ENCODE measurements at regions not wholly inside any gene's neighbourhood (a gene's known extent, or its start where the extent isn't known, plus 50 kb on each side); places are given as distances from the start of the nearest gene placed in this dataset.

DNA sequence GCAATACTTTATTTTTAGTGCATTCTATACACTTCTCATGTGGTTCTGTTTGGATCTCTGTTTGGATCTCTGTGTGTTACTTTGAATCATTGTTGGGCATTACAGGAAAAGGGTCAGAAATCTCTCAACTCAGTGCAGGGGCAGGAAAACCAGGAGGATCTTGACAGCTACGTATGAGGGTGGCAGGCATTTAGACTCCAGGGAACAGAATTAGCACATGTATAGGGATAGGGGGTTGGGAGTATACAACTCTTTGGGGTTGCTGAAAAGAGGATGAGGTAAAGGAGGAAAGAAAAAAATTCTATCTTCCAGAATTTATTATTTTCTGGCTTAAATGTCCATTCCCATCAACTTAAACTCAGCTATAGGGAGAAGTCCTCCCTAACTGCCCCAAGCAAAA is 59.4 kb upstream of the MKI67 start:
- TF ChIP-seq SIN3A (IDR thresholded peaks at IDR 0.05; ENCODE audit: borderline replicate concordance, low read depth, low read length): no peak
- TF ChIP-seq GMEB2 (CRISPR knock-in tag; IDR thresholded peaks at IDR 0.05; ENCODE audit: low read depth): no peak
- TF ChIP-seq FOXK2 (IDR thresholded peaks at IDR 0.05): no peak
- TF ChIP-seq, protein P1, sequence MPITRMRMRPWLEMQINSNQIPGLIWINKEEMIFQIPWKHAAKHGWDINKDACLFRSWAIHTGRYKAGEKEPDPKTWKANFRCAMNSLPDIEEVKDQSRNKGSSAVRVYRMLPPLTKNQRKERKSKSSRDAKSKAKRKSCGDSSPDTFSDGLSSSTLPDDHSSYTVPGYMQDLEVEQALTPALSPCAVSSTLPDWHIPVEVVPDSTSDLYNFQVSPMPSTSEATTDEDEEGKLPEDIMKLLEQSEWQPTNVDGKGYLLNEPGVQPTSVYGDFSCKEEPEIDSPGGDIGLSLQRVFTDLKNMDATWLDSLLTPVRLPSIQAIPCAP (CRISPR knock-in tag; IDR thresholded peaks at IDR 0.05; ENCODE audit: low read depth): no peak

Data from HepG2 (cell line).